ENCODE measurements at regions not wholly inside any gene's neighbourhood (a gene's known extent, or its start where the extent isn't known, plus 50 kb on each side); places are given as distances from the start of the nearest gene placed in this dataset.

- no peak for TF ChIP-seq CTCF (IDR thresholded peaks at IDR 0.05)
These were observed 128.9 kb downstream of the GPCPD1 start for GRCh38 chr20:5481872-5482271.

- TF ChIP-seq CTCF (IDR thresholded peaks at IDR 0.05), result no peak
These were observed 129.8 kb downstream of the GPCPD1 start for GRCh38 chr20:5480824-5481600.

- TF ChIP-seq CTCF (IDR thresholded peaks at IDR 0.05), result no peak
These were observed 135.9 kb downstream of the GPCPD1 start for GRCh38 chr20:5474646-5475550.

GRCh38 chr20:5471368-5471767, 139.4 kb downstream of the GPCPD1 start:
- TF ChIP-seq CTCF (IDR thresholded peaks at IDR 0.05), result no peak

- no peak for TF ChIP-seq CTCF (IDR thresholded peaks at IDR 0.05)
These were observed 139.9 kb downstream of the GPCPD1 start for GRCh38 chr20:5470943-5471342.

GRCh38 chr20:5470458-5470857, 140.3 kb downstream of the GPCPD1 start:
- no peak for TF ChIP-seq CTCF (IDR thresholded peaks at IDR 0.05)

- no peak for TF ChIP-seq CTCF (IDR thresholded peaks at IDR 0.05)
These were observed 141.7 kb downstream of the GPCPD1 start for GRCh38 chr20:5469111-5469510.
